ENCODE measurements at regions not wholly inside any gene's neighbourhood (a gene's known extent, or its start where the extent isn't known, plus 50 kb on each side); places are given as distances from the start of the nearest gene placed in this dataset.

- Mint-ChIP-seq H3K27me3 (ENCODE audit: unreplicated experiment) (no peaks in the 10 kb centered on the region), H3K9me3 (ENCODE audit: low read depth, unreplicated experiment) (peaks cover 11% of the 10 kb centered on the region), H3K27ac (ENCODE audit: unreplicated experiment) (no peak overlapping the region), H3K4me3 (ENCODE audit: low read depth, unreplicated experiment) (no peak overlapping the region), H3K4me1 (ENCODE audit: low read depth, unreplicated experiment) (no peaks in the 10 kb centered on the region), H3K36me3 (ENCODE audit: insufficient read depth, unreplicated experiment) (no peaks in the 10 kb centered on the region)
- TF ChIP-seq CTCF (IDR thresholded peaks at IDR 0.05; ENCODE audit: unreplicated experiment), result no peak
- intact Hi-C loops (cut with micrococcal nuclease; ENCODE audit: unreplicated experiment), result no loop called here
- DNase-seq, result no peak
- CTCF ChIA-PET, result no interaction called here
- no TSS peak for BruUV-seq (replicated peaks)
These were observed 237.0 kb upstream of the API5 start for GRCh38 chr11:43074810-43075209.

- Mint-ChIP-seq H3K4me1 (ENCODE audit: low read depth, unreplicated experiment) (no peaks in the 10 kb centered on the region), H3K27me3 (ENCODE audit: unreplicated experiment) (no peaks in the 10 kb centered on the region), H3K36me3 (ENCODE audit: insufficient read depth, unreplicated experiment) (no peaks in the 10 kb centered on the region), H3K4me3 (ENCODE audit: low read depth, unreplicated experiment) (no peak overlapping the region), H3K27ac (ENCODE audit: unreplicated experiment) (no peak overlapping the region), H3K9me3 (ENCODE audit: low read depth, unreplicated experiment) (peaks cover 11% of the 10 kb centered on the region)
- intact Hi-C loops (cut with micrococcal nuclease; ENCODE audit: unreplicated experiment), result no loop called here
- no peak for DNase-seq
- no TSS peak for BruUV-seq (replicated peaks)
- CTCF ChIA-PET, result no interaction called here
- TF ChIP-seq CTCF (IDR thresholded peaks at IDR 0.05; ENCODE audit: unreplicated experiment), result no peak
These were observed 210.7 kb upstream of the API5 start for GRCh38 chr11:43101113-43101512.

- DNase-seq, result no peak
- intact Hi-C loops (cut with micrococcal nuclease; ENCODE audit: unreplicated experiment), result no loop called here
- H3K4me3 Mint-ChIP-seq (ENCODE audit: low read depth, unreplicated experiment), result no peak overlapping the region
- BruUV-seq (replicated peaks), result no TSS peak
- H3K4me1 Mint-ChIP-seq (ENCODE audit: low read depth, unreplicated experiment), result no peaks in the 10 kb centered on the region
- no peaks in the 10 kb centered on the region for H3K27me3 Mint-ChIP-seq (ENCODE audit: unreplicated experiment)
- CTCF ChIA-PET, result no interaction called here
- no peaks in the 10 kb centered on the region for H3K36me3 Mint-ChIP-seq (ENCODE audit: insufficient read depth, unreplicated experiment)
- no peak for TF ChIP-seq CTCF (IDR thresholded peaks at IDR 0.05; ENCODE audit: unreplicated experiment)
- H3K9me3 Mint-ChIP-seq (ENCODE audit: low read depth, unreplicated experiment), result peaks cover 12% of the 10 kb centered on the region
- no peak overlapping the region for H3K27ac Mint-ChIP-seq (ENCODE audit: unreplicated experiment)
These were observed 195.7 kb upstream of the API5 start for GRCh38 chr11:43116071-43116470.

- Mint-ChIP-seq H3K36me3 (ENCODE audit: insufficient read depth, unreplicated experiment) (no peaks in the 10 kb centered on the region), H3K4me1 (ENCODE audit: low read depth, unreplicated experiment) (no peaks in the 10 kb centered on the region), H3K27ac (ENCODE audit: unreplicated experiment) (no peak overlapping the region), H3K9me3 (ENCODE audit: low read depth, unreplicated experiment) (peaks cover 5% of the 10 kb centered on the region), H3K4me3 (ENCODE audit: low read depth, unreplicated experiment) (no peak overlapping the region), H3K27me3 (ENCODE audit: unreplicated experiment) (no peaks in the 10 kb centered on the region)
- no peak for DNase-seq
- intact Hi-C loops (cut with micrococcal nuclease; ENCODE audit: unreplicated experiment), result no loop called here
- TF ChIP-seq CTCF (IDR thresholded peaks at IDR 0.05; ENCODE audit: unreplicated experiment), result no peak
- BruUV-seq (replicated peaks), result no TSS peak
- CTCF ChIA-PET, result no interaction called here
These were observed 192.4 kb upstream of the API5 start for GRCh38 chr11:43119275-43119970.
